Esophagus squamous epithelium (tissue), 4 donors: ENCODE measurements at regions not wholly inside any gene's neighbourhood (a gene's known extent, or its start where the extent isn't known, plus 50 kb on each side); places are given as distances from the start of the nearest gene placed in this dataset.

Experiments used
- CTCF ChIP-seq, 6 experiments: fragments of 450-650 bp in 4 of 6; fragments of 200-600 bp in 2 of 6; sonication (generic) in 2 of 6; IDR thresholded peaks; one replicate each; pipeline ENCODE4 v1.5.1; 2016 to 2019; ENCODE audit warnings: antibody characterized with exemption in 6 of 6, mild to moderate bottlenecking in 4 of 6, moderate library complexity in 4 of 6
- POLR2A ChIP-seq, 4 donors: fragments of 450-650 bp; IDR thresholded peaks; one replicate each; pipeline ENCODE4 v1.6.1; 2017; ENCODE audit warnings: antibody characterized with exemption in 4 of 4, mild to moderate bottlenecking in 4 of 4, moderate library complexity in 3 of 4

- TF ChIP-seq CTCF (IDR thresholded peaks at IDR 0.05) (no peak), POLR2A (IDR thresholded peaks at IDR 0.05) (no peak)
These were observed 403.8 kb downstream of the DAD1 start for GRCh38 chr14:22185191-22185590.
